NCI-H187 (cell line): ENCODE measurements at regions not wholly inside any gene's neighbourhood (a gene's known extent, or its start where the extent isn't known, plus 50 kb on each side); places are given as distances from the start of the nearest gene placed in this dataset.
"Not testable (repeated sequence)": the region's sequence is repeated elsewhere in the genome, so short reads cannot be mapped to it uniquely, and the experiment has no call there.

Experiments used
- DNase-seq, 2 experiments: peaks; one replicate each; lab custom pipeline; 2025; lab: John Stamatoyannopoulos, UW

DNA sequence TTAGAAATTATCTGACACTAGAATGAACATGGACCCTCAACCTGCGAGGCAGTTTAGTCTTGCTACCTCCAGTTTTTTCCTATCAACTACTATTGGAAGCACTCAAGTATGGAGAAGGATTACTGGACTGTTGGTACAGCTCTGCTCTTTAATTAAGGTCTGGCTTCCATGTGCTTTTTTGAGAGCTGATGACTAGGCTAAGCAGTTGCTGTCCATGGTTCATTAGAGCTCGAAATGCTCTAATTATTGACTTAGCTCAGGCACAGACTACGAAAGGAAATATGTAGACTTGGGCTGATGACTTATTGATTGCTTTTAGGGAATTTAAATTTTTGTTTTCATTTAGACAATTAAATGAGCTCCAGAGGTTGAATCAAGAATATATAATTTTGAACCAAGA is 1281.6 kb downstream of the HACE1 start:
- DNase-seq: no peak

DNA sequence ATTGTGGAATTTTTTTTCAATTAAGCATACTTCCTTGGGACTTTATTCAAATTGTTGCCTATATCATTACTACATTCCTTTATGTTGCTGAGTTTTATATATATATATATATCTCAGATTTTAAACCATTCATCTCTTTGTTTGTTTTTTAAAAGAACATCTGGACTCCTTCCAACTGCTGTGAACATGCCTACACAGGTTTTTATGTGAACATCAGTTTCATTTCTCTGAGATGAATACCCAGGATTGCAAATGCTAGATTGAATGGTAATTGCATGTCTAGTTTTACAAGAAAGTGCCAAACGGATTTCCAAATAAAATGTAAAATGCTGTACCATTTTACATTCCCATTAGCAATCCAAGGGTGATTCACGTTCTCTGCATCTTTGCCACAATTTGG is 1289.3 kb downstream of the HACE1 start:
- DNase-seq: no peak

DNA sequence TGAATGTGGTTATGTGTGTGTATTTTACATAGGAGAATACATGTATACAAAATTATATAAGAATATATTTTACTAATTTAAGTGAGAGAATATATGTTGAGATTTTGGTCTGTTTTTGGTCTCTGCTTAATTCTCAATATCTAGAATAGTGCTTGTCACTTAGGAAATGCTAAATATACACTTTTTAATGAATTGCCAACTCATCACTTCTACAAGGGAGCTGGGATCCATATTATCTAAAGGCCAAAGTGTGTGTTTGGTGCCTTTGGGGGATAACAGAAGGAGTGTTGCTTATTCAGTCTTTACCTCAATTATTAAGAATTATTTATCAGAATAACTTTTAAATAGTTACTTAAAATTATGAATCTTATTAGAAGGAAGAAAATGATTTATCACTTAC is 1304.8 kb downstream of the HACE1 start:
- no peak for DNase-seq

DNA sequence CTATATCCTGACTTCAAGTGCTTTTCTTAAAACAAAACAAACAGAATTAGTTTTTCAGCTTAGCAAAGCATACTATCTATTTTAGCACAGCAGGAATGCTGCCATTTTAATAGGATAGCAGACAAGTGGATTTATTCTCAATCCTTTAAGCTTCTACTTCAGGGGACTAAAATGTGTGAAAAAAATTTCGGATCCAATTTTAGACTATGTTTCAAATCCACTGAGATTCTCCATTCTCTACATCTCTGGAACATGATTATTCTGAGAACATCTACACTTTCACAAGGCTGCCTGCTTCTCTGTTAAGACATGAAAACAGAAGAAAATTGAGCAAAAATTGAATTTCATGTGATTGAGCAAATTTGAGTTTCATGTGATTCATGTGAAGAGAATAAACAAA is 1321.3 kb downstream of the HACE1 start:
- no peak for DNase-seq

DNA sequence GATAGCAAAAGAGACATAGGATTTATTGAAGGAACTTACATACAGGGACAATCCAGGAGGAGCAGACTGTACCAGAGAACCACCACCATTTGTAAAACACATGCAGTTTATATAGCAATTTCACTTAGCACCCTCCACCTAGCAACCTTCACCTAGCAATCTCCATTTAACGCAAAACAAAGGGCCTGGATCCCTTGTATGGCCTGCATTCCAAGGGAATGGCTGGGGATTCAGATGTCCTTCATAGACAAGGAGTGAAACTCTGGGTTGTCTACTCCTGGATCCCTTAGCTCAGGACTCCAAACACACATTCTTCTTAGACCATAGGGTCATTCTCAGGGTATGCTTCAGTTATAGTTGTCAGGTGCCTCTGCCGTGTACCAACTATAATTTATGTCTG is 1324.9 kb downstream of the HACE1 start:
- DNase-seq: no peak

DNA sequence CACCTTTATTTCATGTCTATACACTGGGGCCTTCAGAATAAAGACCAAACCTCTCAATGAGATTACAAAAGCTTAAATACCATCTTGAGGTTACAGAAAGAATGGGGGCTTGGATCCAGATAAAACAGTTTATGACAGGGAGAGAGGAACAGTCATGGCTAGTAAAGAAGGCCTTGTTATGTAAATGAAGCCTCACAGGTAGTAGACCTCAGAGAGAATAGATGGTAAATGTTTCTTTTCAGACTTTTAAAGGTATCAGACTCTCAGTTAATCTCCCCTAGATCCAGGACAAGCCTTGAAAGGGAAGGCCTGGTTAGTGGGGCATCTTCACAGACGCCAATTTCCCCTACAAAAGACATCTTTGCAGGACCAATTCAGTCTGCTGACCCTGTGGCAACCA is 1325.6 kb downstream of the HACE1 start:
- DNase-seq: no peak

DNA sequence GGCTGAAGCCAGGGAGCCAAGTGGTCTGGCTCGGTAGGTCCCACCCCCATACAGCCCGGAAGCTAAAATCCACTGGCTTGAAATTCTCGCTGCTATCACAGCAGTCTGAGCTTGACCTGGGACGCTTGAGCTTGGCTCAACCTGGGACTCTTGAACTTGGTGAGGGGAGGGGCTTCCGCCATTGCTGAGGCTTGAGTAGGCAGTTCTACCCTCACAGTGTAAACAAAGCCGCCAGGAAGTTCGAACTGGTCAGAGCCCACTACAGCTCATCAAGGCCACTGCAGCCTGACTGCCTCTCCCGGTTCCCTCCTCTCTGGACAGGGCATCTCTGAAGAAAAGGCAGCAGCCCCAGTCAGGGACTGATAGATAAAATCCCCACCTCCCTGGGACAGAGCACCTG is 1337.7 kb downstream of the HACE1 start:
- DNase-seq: no peak

DNA sequence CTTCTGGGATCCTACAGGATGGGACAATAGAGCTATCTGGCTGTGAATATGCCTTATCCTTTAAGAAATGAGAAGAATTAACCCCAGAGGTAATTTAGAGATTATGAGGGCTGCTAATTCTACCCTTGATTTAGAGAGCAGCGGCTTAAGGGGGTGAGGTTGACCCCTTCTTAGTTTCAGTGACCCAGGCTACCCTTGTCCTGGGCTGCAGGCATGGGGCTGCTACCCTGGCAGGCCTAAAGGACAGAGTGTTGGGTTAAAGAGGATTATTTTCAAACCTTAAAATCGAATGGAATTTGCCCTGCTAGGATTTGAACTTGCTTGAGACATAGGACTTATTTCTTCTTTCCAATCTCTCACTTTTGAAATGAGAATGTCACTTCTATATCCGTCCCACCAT is 1343.4 kb downstream of the HACE1 start:
- no peak for DNase-seq

DNA sequence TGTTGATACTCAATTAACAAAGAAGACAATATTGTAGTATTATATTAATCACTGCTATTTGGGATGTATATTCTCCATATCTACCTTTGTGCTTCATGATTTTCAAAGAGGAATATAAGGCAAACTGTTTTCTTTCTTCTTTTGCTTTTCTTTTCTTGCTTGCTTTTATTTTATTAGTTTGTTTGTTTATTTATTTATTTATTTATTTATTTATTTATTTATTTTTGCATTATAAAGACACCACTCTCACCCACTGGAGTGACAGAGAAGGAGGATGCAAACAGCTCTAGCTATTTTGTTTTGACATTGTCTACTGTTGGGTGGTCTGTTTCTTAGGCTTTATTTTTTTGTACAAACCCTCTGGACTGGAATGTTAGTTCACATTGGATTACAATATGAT is 1352.7 kb downstream of the HACE1 start:
- no peak for DNase-seq

DNA sequence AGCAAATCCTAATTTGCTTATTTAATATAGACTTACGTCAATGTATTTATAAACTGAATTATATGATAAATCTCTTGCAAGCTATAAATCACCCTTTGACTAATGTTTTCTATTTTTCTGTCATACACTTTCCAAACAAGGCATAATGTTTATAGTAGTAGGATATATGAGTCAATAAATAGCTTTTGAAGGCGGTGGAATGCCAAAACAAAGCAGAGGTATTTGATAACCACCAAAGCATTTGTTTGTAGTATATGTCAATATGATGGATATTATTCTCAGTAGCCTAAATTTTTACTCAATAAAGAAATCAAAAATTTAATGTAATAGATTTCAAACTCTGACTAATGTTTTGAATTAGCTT is 1354.6 kb downstream of the HACE1 start:
- no peak for DNase-seq

DNA sequence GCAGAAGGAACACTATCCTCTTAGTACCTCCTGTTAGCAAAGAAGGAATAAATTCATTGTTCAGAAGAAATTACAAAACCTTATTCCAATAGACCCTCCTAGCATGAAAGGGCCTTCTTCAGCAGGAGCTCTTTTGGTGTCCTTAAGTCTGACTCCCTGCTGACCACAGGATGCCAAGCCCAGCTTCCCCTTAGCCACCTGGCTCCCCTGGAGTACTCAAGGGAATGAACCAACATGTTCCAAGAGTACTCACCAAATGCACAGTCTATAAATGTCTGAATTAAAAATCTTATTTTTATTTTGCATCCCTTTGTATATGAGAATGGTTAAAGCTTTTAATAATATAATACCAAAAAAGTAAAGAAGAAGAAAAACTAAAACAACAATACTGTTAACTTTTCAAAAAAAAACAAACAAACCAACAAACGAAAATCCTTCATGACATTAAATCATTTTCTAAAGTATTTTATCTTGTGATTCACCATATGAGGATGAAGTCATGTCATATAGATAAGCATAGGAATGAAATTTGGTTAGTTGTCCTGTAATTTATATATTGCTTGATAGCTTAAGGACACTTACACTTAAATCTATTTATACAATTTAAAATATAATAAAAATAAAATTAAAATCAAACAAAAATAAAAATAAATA is 1355.1 kb downstream of the HACE1 start:
- no peak for DNase-seq

DNA sequence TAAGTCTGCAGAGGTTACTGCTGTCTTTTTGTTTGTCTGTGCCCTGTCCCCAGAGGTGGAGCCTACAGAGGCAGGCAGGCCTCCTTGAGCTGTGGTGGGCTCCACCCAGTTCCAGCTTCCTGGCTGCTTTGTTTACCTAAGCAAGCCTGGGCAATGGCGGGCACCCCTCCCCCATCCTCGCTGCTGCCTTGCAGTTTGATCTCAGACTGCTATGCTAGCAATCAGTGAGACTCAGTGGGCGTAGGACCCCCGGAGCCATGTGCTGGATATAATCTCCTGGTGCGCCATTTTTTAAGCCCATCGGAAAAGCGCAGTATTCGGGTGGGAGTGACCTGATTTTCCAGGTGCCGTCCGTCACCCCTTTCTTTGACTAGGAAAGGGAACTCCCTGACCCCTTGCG is 1363.1 kb downstream of the HACE1 start:
- DNase-seq: not testable (repeated sequence)

DNA sequence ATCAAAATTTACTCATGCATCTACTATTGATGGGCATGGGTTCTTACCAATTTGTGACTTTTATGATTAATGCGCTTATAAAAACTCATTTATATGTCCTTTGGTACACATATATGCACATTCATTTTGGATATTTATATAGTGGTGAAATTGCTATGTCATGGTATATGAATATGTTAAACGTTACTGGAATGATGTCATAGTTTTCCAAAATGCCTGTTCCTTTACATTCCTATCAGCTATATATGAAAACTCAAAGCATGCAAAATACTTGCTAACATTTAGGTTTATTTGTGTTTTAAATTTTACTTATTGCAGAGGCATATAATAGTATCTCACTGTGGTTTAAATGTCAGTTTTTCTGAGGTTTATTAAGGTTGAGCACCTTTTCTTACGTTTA is 1403.1 kb downstream of the HACE1 start:
- no peak for DNase-seq

DNA sequence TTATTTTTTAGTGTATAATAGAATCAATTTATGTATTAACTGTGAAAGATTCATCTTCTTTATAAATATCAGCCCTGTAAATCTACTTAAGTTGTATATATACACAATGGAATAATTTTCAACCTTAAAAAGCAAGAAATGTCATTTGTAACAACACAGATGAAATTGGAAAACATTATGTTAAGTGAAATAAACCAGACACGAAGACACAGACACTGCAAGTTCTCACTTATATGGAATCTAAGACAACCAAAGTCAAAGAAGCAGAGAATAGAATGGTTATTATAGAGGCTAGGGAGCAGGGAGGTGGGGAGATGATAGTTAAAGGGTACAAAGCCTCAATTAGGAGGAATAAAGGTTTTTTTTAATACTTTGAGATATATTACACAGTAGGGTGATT is 1404.4 kb downstream of the HACE1 start:
- no peak for DNase-seq

DNA sequence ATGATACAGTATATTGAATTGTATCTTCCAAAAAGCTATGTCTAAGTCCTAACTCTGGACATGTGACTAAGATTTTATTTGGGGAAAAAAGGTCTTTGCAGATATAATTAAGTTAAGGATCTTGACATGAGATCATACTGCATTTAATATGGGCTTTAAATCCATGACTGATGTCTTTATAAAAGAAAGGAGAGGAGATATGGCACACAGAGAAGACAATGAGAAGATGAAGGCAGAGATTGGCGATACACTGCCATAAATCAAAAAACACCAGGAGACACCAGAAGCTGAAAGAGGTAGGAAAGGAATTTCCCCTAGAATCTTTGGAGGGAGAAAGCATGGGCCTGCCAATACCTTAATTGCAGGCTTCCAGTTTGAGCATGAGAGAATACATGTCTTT is 1450.2 kb downstream of the HACE1 start:
- no peak for DNase-seq

DNA sequence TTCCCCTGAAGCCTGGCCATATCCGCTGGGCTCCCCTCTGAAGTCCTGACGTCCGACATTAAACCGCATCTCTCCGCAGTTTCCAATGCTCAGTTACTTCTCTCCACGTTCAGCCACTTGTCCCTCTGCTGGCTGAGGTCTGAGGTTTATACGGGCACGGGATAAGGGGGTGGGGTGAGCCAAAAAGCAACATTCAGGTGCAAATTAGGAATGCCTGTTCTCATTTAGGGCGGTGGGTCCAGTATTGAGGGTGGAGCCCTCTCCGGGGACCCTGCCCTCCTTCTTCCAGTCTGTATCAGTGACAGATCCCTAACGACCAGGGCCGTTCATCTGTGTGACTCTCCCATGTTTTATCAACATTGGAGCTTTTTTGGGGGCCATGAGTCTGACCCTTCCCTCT is 1454.4 kb downstream of the HACE1 start:
- DNase-seq: no peak

DNA sequence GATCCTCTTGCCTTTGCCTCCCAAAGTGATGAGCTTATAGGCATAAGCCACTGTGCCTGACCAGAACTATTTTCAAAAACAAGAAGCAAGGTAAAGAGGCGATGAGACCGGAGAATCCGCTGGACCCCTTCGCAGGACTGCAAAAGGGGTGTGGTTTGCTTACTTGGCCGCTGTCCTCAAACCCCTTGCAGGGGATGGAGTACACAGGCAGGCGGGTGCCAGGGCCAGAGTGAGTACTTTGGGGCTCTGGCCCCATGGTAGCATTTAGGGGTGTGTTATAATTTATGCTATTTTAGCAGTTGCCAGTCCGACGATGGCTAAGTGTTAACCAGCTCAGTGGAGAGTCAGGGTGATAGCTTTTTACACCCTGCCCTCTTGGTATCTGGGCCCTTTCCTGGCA is 1454.9 kb downstream of the HACE1 start:
- DNase-seq: no peak

DNA sequence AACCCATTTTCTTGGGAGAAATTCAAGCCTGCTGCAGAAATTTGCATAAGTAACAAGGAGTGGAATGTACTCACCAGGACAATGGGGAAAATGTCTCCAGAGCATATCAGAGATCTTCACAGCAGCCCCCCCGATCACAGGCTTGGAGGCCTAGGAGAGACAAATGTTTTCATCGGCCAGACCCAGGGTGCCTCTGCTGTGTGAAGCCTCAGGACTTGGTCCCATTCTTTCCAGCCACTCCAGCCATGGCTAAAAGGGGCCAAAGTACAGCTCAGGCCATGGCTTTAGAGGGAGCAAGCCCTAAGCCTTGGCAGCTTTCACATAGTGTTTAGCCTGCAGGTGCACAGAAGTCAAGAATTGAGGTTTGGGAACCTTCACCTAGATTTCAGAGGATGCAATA is 1463.0 kb downstream of the HACE1 start:
- DNase-seq: no peak

DNA sequence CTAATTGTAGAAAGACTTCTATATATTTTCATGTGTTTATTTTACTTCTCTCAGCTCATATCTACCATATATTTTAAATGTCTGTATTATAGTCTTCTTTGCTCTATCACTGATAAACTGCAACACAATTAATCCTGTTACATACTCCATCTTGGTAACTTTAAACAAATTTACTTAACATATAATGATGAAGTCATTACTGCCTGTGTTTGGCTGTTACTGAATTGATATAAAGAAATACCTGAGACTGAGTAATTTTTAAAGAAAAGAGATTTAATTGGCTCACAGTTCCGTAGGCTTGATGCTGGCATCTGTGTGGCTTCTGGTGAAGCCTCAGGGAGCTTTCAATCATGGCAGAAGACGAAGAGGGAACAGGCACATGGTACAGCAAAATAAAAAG is 1480.4 kb downstream of the HACE1 start:
- no peak for DNase-seq

DNA sequence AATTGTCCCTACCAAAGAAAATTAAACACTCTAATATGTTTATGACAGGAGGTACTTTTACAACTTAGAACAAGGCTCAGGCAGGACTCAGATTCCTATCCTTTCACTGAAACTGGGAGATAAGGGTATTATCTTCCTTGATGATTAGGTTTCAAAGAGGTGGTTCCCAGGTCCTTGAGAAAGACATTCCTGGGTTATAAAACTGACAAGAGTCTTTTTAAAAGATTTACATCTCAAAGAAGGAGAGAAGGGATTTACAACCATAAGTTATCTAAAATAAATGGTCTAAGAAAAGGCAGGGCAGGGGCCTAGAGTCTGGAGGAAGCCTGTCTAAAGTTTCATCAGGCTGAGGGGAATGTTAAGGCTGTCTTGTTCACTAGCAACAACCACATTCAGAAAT is 1492.5 kb downstream of the HACE1 start:
- no peak for DNase-seq

DNA sequence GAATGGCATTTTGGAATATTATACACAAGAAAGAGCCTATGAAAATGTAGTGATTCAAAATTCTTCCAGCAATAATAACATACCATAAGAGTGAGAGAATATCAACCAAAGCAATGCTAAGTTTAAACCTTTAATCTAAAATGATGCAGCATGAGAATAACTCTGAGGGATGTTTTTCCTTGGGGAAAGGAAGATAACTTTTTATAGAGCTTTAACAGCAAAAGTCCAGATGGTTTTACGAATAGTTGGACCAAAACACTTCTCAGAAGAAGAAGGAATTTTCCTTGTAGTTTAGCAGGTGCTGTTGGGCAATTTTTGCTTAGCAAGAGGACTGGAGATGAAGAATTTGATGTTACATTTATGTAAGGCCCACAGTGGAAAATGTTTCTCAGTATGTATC is 1503.2 kb downstream of the HACE1 start:
- no peak for DNase-seq

DNA sequence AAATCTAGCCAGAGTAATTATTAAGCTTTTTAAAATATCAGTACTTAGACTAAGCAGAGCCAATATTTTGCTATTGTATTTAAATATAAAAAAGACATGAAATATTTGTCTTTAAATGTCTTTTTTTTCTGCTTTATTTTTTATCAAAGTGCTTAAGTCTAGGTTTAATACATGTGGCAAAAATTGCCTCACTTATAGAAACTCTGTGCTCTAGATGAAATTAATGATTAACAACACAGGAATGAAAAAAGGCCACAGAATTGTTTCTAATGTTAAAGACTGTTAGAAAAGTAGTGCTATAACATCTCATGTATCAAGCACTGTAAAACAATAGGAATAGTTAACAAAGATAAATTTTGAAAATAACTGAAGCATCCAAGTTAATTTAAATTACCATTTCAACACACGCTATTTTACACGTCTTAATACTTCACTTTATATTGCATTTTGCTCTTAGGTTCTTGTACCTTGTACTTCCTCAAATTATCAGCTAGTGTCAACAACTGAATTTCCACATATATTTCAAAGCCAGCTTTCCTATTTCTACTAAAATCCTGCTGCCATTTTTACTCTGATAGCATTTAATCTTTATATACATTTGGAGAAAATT is 1515.1 kb downstream of the HACE1 start:
- DNase-seq: no peak

DNA sequence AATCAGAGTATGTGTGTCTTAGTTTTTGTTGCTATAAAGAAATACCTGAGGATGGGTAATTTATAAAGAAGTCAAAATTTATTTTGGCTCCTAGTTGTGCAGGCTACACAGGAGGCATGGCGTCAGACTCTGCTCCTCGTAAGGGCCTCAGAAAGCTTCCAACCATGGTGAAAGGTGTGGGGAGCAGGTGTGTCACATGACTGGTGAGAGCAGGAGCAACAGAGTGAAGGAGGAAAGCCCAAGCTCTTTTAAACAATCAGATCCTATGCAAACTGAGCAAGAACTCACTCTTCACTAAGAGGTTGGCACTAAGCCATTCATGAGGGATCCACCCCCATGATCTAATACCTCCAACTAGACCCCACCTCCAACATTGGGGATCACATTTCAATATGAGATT is 1524.3 kb downstream of the HACE1 start:
- no peak for DNase-seq
